ENCODE measurements at regions not wholly inside any gene's neighbourhood (a gene's known extent, or its start where the extent isn't known, plus 50 kb on each side); places are given as distances from the start of the nearest gene placed in this dataset.
A peak's percentile ranks its signal among the peaks of the same experiment; 100 is the strongest.

DNA sequence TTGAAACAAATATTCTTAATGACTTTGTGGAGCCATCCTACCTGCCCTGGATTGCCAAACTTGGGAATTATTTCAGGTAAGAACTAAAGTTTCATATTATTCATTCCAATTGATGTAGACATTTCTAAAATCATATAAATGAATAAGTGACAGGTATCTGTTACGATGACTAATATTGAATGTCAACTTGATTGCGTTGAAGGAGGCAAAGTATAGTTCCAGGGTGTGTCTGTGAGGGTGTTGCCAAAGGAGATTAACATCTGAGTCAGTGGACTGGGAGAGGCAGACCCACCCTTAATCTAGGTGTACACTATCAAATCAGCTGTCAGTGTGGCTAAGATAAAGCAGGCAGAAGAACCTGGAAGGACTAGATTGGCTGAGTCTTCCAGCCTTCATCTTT is 1688.4 kb upstream of the CDH9 start:
- Histone ChIP-seq H3K14ac (ENCODE audit: insufficient read length) (no peak overlapping the region), H3K18ac (ENCODE audit: extremely low read depth, low read length) (no peak overlapping the region), H3K36me3 (ENCODE audit: control insufficient read depth in 2 of 4, insufficient read depth in 4 of 4, low read length in 3 of 4) (no peaks in the 10 kb centered on the region), H3K9me3 (ENCODE audit: insufficient read depth in 2 of 2, low read depth in 1 of 2, low read length in 1 of 2) (no peaks in the 10 kb centered on the region), H4K20me1 (replicated peaks in 1 of 2; ENCODE audit: control insufficient read depth in 1 of 2, insufficient read depth in 2 of 2, low read length in 2 of 2) (no peaks in the 10 kb centered on the region), H2AFZ (ENCODE audit: low read length) (0 out of 2 replicates have a peak overlapping the region, but pooled peaks have one; percentile 20), H2AK5ac (ENCODE audit: low read depth, low read length) (no peak overlapping the region), H2BK5ac (ENCODE audit: low read depth, low read length) (no peak overlapping the region), H3K79me2 (ENCODE audit: control insufficient read depth in 1 of 2, insufficient read depth in 2 of 2, low read length in 2 of 2) (no peaks in the 10 kb centered on the region), H4K8ac (ENCODE audit: extremely low read depth, insufficient read depth, low read length) (no peak overlapping the region), H4K5ac (ENCODE audit: insufficient read length, low read depth, low read length) (no peak overlapping the region), H3K4me2 (ENCODE audit: insufficient read depth in 1 of 2, low read depth in 2 of 2, low read length in 2 of 2) (no peak overlapping the region), H3K4me3 (ENCODE audit: extremely low read depth in 1 of 4, insufficient read depth in 2 of 4, low read depth in 3 of 4, low read length in 4 of 4) (no peak overlapping the region), H2BK20ac (ENCODE audit: low read length) (no peak overlapping the region), H3K4ac (replicated peaks; ENCODE audit: insufficient read length, low read depth, low read length) (no peak overlapping the region), H3K27me3 (replicated peaks in 1 of 4; ENCODE audit: control insufficient read depth in 3 of 4, extremely low read depth in 1 of 4, insufficient read depth in 3 of 4, low read length in 3 of 4) (no peaks in the 10 kb centered on the region), H2BK12ac (ENCODE audit: low read depth, low read length) (no peak overlapping the region), H4K91ac (replicated peaks; ENCODE audit: insufficient read length, low read length) (no peak overlapping the region), H2BK120ac (replicated peaks; ENCODE audit: low read depth, low read length) (no peak overlapping the region), H3K9ac (replicated peaks in 1 of 4; ENCODE audit: extremely low read depth in 1 of 4, low read depth in 3 of 4, low read length in 3 of 4) (no peak overlapping the region), H3K23ac (ENCODE audit: insufficient read length) (no peak overlapping the region), H3K56ac (replicated peaks; ENCODE audit: insufficient read length, low read depth, low read length) (no peak overlapping the region), H3K79me1 (ENCODE audit: low read depth, low read length) (no peaks in the 10 kb centered on the region), H3K27ac (ENCODE audit: low read depth, low read length) (no peak overlapping the region), H3K23me2 (ENCODE audit: low read depth, low read length) (no peaks in the 10 kb centered on the region), H3K4me1 (replicated peaks in 1 of 4; ENCODE audit: control insufficient read depth in 3 of 4, insufficient read depth in 4 of 4, low read length in 3 of 4) (no peaks in the 10 kb centered on the region), H2BK15ac (ENCODE audit: low read length) (no peak overlapping the region)
- ChIA-PET POLR2A (ENCODE audit: partially characterized antibody) (no interaction called here), CTCF (ENCODE audit: partially characterized antibody) (no interaction called here)
- WGBS, 2 experiments (ENCODE audit: extremely low coverage in 1 of 2, insufficient coverage in 1 of 2, insufficient read length in 1 of 2, insufficient replicate concordance in 2 of 2, low coverage in 1 of 2, low lambda C conversion rate in 2 of 2, missing lambda C conversion rate in 1 of 2), result 95% methylated on average over 2 of the region's 2 CpGs; no CpG with 5 or more reads in 1 of the 2 experiments
- no peak for FAIRE-seq
- no peak for DNase-seq (ENCODE audit: low read depth in 1 of 2, low spot score in 2 of 2)
- no peak for TF ChIP-seq RBBP5 (IDR thresholded peaks at IDR 0.05; ENCODE audit: borderline replicate concordance, low read depth, low read length)
- no peak for TF ChIP-seq TCF12 (IDR thresholded peaks at IDR 0.05; ENCODE audit: low read depth, low read length)
- TF ChIP-seq ASH2L (IDR thresholded peaks at IDR 0.05; ENCODE audit: low read length), result no peak
- TF ChIP-seq POLR2A (IDR thresholded peaks at IDR 0.05; ENCODE audit: control extremely low read depth in 1 of 2, low read depth in 2 of 2, low read length in 2 of 2), result no peak
- no peak for TF ChIP-seq SIX5 (IDR thresholded peaks at IDR 0.05; ENCODE audit: low read depth, low read length)
- no peak for TF ChIP-seq HDAC2 (IDR thresholded peaks at IDR 0.05; ENCODE audit: borderline replicate concordance in 1 of 2, low read depth in 2 of 2, low read length in 2 of 2)
- no peak for TF ChIP-seq BCL11A (IDR thresholded peaks at IDR 0.05; ENCODE audit: low read depth in 2 of 2, low read length in 2 of 2)
- TF ChIP-seq HDAC6 (IDR thresholded peaks at IDR 0.05; ENCODE audit: low read depth, low read length), result no peak
- TF ChIP-seq SP2 (IDR thresholded peaks at IDR 0.05; ENCODE audit: low read length), result no peak
- TF ChIP-seq TAF1 (IDR thresholded peaks at IDR 0.05; ENCODE audit: low read depth, low read length), result no peak
- TF ChIP-seq TBP (IDR thresholded peaks at IDR 0.05; ENCODE audit: low read depth, low read length), result no peak
- no peak for TF ChIP-seq POU5F1 (IDR thresholded peaks at IDR 0.05; ENCODE audit: low read depth, low read length)
- TF ChIP-seq SP1 (IDR thresholded peaks at IDR 0.05; ENCODE audit: low read depth, low read length), result no peak
- TF ChIP-seq, protein P1, sequence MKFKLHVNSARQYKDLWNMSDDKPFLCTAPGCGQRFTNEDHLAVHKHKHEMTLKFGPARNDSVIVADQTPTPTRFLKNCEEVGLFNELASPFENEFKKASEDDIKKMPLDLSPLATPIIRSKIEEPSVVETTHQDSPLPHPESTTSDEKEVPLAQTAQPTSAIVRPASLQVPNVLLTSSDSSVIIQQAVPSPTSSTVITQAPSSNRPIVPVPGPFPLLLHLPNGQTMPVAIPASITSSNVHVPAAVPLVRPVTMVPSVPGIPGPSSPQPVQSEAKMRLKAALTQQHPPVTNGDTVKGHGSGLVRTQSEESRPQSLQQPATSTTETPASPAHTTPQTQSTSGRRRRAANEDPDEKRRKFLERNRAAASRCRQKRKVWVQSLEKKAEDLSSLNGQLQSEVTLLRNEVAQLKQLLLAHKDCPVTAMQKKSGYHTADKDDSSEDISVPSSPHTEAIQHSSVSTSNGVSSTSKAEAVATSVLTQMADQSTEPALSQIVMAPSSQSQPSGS (IDR thresholded peaks at IDR 0.05; ENCODE audit: low read length), result no peak

All from H1 (cell line).